ENCODE measurements at regions not wholly inside any gene's neighbourhood (a gene's known extent, or its start where the extent isn't known, plus 50 kb on each side); places are given as distances from the start of the nearest gene placed in this dataset.

- H3K9me2 ChIP-seq (ENCODE audit: insufficient read depth): peaks cover 2% of the 10 kb centered on the region; the same call in 1 of the 2 replicates
- H3K27ac ChIP-seq (ENCODE audit: low read depth): no peak overlapping the region
- H3F3A ChIP-seq (replicated peaks; ENCODE audit: low read depth): no peaks in the 10 kb centered on the region
- Mint-ChIP-seq H3K9me3 (no peaks in the 10 kb centered on the region), H3K4me1 (peaks cover 2% of the 10 kb centered on the region), H3K27ac (no peak overlapping the region), H3K36me3 (ENCODE audit: low read depth) (no peaks in the 10 kb centered on the region), H3K27me3 (ENCODE audit: insufficient read depth, low read depth, poor library complexity) (no peaks in the 10 kb centered on the region), H3K4me3 (no peak overlapping the region)
- no peaks in the 10 kb centered on the region for H3K79me2 ChIP-seq (replicated peaks; ENCODE audit: insufficient read depth)
- H2AFZ ChIP-seq: 0 out of 2 replicates have a peak overlapping the region, but pooled peaks have one; percentile 15
- no peak overlapping the region for H3K4me2 ChIP-seq
- H3K4me3 ChIP-seq: no peak overlapping the region
- H3K4me1 ChIP-seq (ENCODE audit: insufficient read depth): peaks cover 4% of the 10 kb centered on the region; the same call in 1 of the 2 replicates
- no peaks in the 10 kb centered on the region for H3K36me3 ChIP-seq (ENCODE audit: insufficient read depth)
- DNase-seq (ENCODE audit: low spot score) (no peak), ATAC-seq (no peak)
- H3K27me3 ChIP-seq (ENCODE audit: insufficient read depth): no peaks in the 10 kb centered on the region
- no peaks in the 10 kb centered on the region for H4K20me1 ChIP-seq (replicated peaks; ENCODE audit: insufficient read depth)
- TF ChIP-seq JUNB (IDR thresholded peaks at IDR 0.05; ENCODE audit: unreplicated experiment) (no peak), ZNF331 (CRISPR knock-in tag; IDR thresholded peaks at IDR 0.05; ENCODE audit: low read depth) (no peak), STAT1 (IDR thresholded peaks at IDR 0.05; ENCODE audit: unreplicated experiment) (no peak), ZNF462 (CRISPR knock-in tag; IDR thresholded peaks at IDR 0.05) (no peak), CREB1 (CRISPR knock-in tag; IDR thresholded peaks at IDR 0.05; ENCODE audit: low read depth) (no peak)
Observed at GRCh38 chr14:42198010-42198409, 591.3 kb downstream of the LRFN5 start.

Data from GM23338 (cell line).